B cell (primary cell): ENCODE measurements at regions not wholly inside any gene's neighbourhood (a gene's known extent, or its start where the extent isn't known, plus 50 kb on each side); places are given as distances from the start of the nearest gene placed in this dataset.

Experiments
- CTCF ChIP-seq: fragments of 200-600 bp; IDR thresholded peaks from one replicate; pipeline ENCODE4 v1.8.0; 2022; ENCODE audit warnings: antibody characterized with exemption, mild to moderate bottlenecking
- EZH2 ChIP-seq: IDR thresholded peaks from 2 replicates; pipeline ENCODE4 v1.6.1; 2012; ENCODE audit warnings: borderline replicate concordance, low read depth, mild to moderate bottlenecking, moderate library complexity, low read length; ENCODE audit not compliant: insufficient read depth, poor library complexity, severe bottlenecking

DNA sequence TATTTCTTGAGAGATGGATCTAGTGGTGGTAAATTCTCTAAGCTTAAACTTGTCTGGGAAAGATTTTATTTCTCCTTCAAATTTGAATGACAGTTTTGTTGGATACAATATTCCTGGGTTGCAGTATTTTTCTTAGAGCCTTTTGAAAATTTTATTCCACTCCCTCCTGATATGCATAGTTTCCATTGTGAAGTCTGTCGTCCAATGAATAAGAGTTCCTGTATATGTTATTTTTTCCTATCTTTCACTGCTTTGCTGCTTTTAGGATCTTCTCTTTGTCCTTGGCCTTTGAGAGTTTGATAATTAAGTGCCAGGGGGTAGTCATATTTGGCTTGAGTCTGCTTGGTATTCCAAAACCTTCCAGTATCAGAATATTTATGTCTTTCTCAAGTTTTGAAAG, 1156.4 kb upstream of the AGA start:
- TF ChIP-seq CTCF (no peak), EZH2 (no peak)
